Fibroblast of pulmonary artery (primary cell): ENCODE measurements at regions not wholly inside any gene's neighbourhood (a gene's known extent, or its start where the extent isn't known, plus 50 kb on each side); places are given as distances from the start of the nearest gene placed in this dataset.
"Not testable (repeated sequence)": the region's sequence is repeated elsewhere in the genome, so short reads cannot be mapped to it uniquely, and the experiment has no call there.

ENCODE experiments used
- DNase-seq: peaks from one replicate; pipeline ENCODE4 v3.0.0-alpha.2; 2010; ENCODE audit warnings: low read depth
- H3K4me3 ChIP-seq: replicated peaks from 2 replicates; pipeline ENCODE4 v1.5.1; 2011; ENCODE audit warnings: low read depth, mild to moderate bottlenecking, control low read depth, low read length, moderate library complexity
- CTCF ChIP-seq: IDR thresholded peaks from 2 replicates; pipeline ENCODE4 v1.5.1; 2011; ENCODE audit warnings: mild to moderate bottlenecking, control low read depth, low read length, inconsistent platforms; ENCODE audit errors: missing control alignments

GRCh38 chr7:145797507-145797906 lies 319.1 kb upstream of the CNTNAP2 start:
- H3K4me3 ChIP-seq, result no peak overlapping the region
- TF ChIP-seq CTCF, result no peak
- DNase-seq, result no peak

- no peak for DNase-seq
- TF ChIP-seq CTCF, result no peak
These were observed 321.5 kb upstream of the CNTNAP2 start for GRCh38 chr7:145795132-145795531.

GRCh38 chr7:145784809-145785780 lies 331.5 kb upstream of the CNTNAP2 start:
- no peak overlapping the region for H3K4me3 ChIP-seq
- no peak for TF ChIP-seq CTCF
- DNase-seq, result no peak

More at GRCh38 chr7:145795132-145795531, 321.5 kb upstream of the CNTNAP2 start:
- no peak overlapping the region for H3K4me3 ChIP-seq

- not testable (repeated sequence) for DNase-seq, H3K4me3 ChIP-seq
These were observed 335.2 kb upstream of the CNTNAP2 start for GRCh38 chr7:145781388-145781787.

GRCh38 chr7:145779140-145779539 lies 337.5 kb upstream of the CNTNAP2 start:
- no peak for TF ChIP-seq CTCF
- no peak overlapping the region for H3K4me3 ChIP-seq
- peak; percentile 0 for DNase-seq

GRCh38 chr7:145774777-145775176 lies 341.8 kb upstream of the CNTNAP2 start:
- no peak for DNase-seq
- H3K4me3 ChIP-seq, result no peak overlapping the region
- TF ChIP-seq CTCF, result no peak

GRCh38 chr7:145753004-145753403 lies 363.6 kb upstream of the CNTNAP2 start:
- no peak for TF ChIP-seq CTCF
- DNase-seq, result no peak

More at GRCh38 chr7:145753004-145753403, 363.6 kb upstream of the CNTNAP2 start:
- no peak overlapping the region for H3K4me3 ChIP-seq
